ENCODE measurements at regions not wholly inside any gene's neighbourhood (a gene's known extent, or its start where the extent isn't known, plus 50 kb on each side); places are given as distances from the start of the nearest gene placed in this dataset.

DNA sequence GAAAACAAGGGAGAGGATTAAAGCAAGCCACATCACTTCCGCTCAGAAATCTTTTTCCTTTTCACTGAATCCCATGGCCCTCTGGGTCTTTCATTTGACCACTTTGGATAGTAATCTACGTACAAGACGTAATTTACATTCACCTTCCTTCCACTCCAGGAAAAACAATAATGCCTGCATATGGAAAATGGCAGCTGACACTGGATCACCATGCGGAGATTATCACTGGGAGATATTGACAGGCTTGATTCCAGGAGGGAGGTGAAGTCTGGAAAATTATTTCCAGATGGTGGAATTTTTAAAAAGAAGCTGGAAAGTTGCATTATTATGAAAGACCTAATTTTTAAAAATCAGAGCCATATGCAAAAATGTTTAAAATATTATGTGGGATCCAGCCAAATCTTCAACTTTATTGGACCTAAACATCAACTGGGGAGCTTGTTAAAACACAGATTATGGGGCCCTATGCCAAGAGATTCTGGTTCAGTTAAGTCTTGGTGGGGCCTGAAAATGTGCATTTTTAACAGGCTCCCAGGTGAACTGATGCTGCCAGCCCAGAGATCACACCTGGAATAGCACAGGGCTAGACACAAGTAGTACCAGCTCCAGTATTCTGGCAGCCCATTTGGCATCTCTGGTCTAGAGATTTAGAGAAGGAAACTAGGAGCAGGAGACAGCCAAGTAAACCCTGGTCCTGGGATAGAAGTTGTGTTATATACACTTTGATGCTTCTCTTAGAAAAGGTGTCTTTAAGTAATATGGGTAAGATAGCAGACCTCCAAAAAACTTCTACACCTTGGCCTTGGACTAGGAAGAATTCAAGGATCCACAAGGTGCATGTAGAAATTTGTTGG lies 290.3 kb upstream of the LDB2 start:
- TF ChIP-seq POLR2AphosphoS5 (IDR thresholded peaks at IDR 0.05) (no peak), CTCF (IDR thresholded peaks at IDR 0.05) (no peak)

All from stomach (tissue), 4 donors.